Activated CD4-positive, alpha-beta T cell treated with anti-CD3 and anti-CD28 coated beads for 36 hours (primary cell): ENCODE measurements at regions not wholly inside any gene's neighbourhood (a gene's known extent, or its start where the extent isn't known, plus 50 kb on each side); places are given as distances from the start of the nearest gene placed in this dataset.
"Not testable (repeated sequence)": the region's sequence is repeated elsewhere in the genome, so short reads cannot be mapped to it uniquely, and the experiment has no call there.

Source experiments
- ATAC-seq: fragments of 200-7000 bp; cut with Tn5 transposase; one replicate; pipeline ENCODE4 v1.10.0; 2021; ENCODE audit warnings: mild to moderate bottlenecking, moderate library complexity
- CTCF ChIA-PET: fragments of 350-600 bp; sonication (Branson Sonifier 250); formaldehyde crosslinking; loops from one replicate; lab custom pipeline; 2021; ENCODE audit warnings: antibody characterized with exemption; lab: Charles Lee
- POLR2A ChIA-PET: fragments of 350-600 bp; sonication (Branson Sonifier 250); formaldehyde crosslinking; loops from one replicate; lab custom pipeline; 2021; ENCODE audit warnings: antibody characterized with exemption, inconsistent platforms; lab: Charles Lee
- DNase-seq: peaks from one replicate; pipeline ENCODE4 v3.0.0-alpha.2; 2020
- H3K27ac Mint-ChIP-seq: one replicate; pipeline ENCODE4 v1.8.0; 2021; ENCODE audit warnings: mixed read lengths
- H3K27me3 Mint-ChIP-seq: one replicate; pipeline ENCODE4 v1.8.0; 2021; ENCODE audit warnings: mixed read lengths
- H3K36me3 Mint-ChIP-seq: one replicate; pipeline ENCODE4 v1.8.0; 2021; ENCODE audit warnings: low read depth, mixed read lengths
- H3K4me1 Mint-ChIP-seq: one replicate; pipeline ENCODE4 v1.8.0; 2021; ENCODE audit warnings: mixed read lengths
- H3K4me3 Mint-ChIP-seq: one replicate; pipeline ENCODE4 v1.8.0; 2021; ENCODE audit warnings: mild to moderate bottlenecking, moderate library complexity, mixed read lengths
- H3K9me3 Mint-ChIP-seq: one replicate; pipeline ENCODE4 v1.8.0; 2021; ENCODE audit warnings: low read depth, mixed read lengths
- intact Hi-C, 2 experiments: fragments of 100-400 bp; cut with DNase I in 1 of 2; cut with micrococcal nuclease in 1 of 2; formaldehyde crosslinking; loops; one replicate each; pipeline versions ENCODE4 v1.14.2 to v1.15.1; 2022 to 2024; cut with DNase I, micrococcal nuclease

DNA sequence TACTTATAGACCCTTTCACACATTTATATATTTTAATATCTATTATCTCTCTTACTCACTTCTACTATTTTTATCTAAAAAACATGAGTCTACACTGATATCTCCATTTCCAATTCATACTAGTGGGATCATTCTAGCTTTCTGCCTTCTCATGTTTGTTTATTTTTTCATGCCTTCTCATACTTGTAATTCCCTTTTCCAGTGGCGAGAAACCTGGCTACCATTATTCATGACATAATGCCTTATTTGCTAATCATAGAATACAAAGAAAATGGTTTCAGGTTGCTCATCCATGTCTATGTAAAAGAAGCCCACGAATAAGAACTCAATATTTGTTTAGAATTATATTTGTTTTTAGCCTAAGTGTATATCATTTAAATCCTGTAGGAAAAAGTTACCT is 232.7 kb upstream of the ACTBL2 start:
- H3K27me3 Mint-ChIP-seq = peaks cover 13% of the 10 kb centered on the region
- H3K27ac Mint-ChIP-seq = no peak overlapping the region
- no peak overlapping the region for H3K4me3 Mint-ChIP-seq
- DNase-seq = no peak
- ChIA-PET CTCF (no interaction called here), POLR2A (no interaction called here)
- H3K36me3 Mint-ChIP-seq = no peaks in the 10 kb centered on the region
- H3K9me3 Mint-ChIP-seq = peaks cover 2% of the 10 kb centered on the region
- H3K4me1 Mint-ChIP-seq = no peaks in the 10 kb centered on the region
- ATAC-seq = no peak
- intact Hi-C loops = no loop called here

DNA sequence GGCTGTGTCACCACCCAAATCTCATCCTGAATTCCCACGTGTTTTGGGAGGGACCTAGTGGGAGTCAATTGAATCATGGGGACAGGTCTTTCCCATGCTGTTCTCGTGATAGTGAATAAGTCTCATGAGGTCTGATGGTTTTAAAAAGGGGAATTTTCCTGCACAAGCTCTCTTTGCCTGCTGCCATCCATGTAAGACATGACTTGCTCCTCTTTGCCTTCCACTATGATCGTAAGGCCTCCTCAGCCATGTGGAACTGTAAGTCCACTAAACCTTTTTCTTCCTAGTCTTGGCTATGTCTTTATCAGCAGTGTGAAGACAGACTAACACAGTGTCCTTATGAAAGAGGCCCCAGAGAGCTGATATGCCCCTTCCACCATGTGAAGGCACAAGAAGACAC is 230.9 kb upstream of the ACTBL2 start:
- CTCF ChIA-PET, H3K4me3 Mint-ChIP-seq, DNase-seq, H3K27ac Mint-ChIP-seq, POLR2A ChIA-PET, H3K27me3 Mint-ChIP-seq, H3K4me1 Mint-ChIP-seq, H3K36me3 Mint-ChIP-seq, intact Hi-C loops, ATAC-seq, H3K9me3 Mint-ChIP-seq: not testable (repeated sequence)

DNA sequence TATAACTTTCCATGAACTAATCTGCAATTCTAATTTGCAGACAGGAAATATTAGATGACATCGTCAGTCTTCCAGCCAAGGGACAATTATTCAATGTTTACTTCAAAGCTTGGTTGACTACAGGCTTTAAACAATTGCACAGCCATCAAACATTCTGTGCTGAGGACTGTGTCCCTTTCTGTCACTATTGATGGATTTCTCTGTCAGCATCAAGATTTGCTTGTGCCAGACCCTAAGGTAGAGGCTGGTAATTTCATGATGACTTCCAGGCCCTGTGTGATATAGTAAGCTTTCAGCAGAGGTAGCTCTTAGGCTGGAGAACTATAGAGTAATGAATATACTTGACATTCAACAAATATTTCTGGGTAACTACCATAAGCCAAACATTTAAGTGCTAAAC is 229.3 kb upstream of the ACTBL2 start:
- intact Hi-C loops = no loop called here
- POLR2A ChIA-PET = no interaction called here
- Mint-ChIP-seq H3K27ac (no peak overlapping the region), H3K4me1 (no peaks in the 10 kb centered on the region), H3K27me3 (peaks cover 3% of the 10 kb centered on the region), H3K36me3 (no peaks in the 10 kb centered on the region), H3K9me3 (peaks cover 2% of the 10 kb centered on the region), H3K4me3 (no peak overlapping the region)
- DNase-seq (no peak), ATAC-seq (no peak)
- CTCF ChIA-PET = no interaction called here

DNA sequence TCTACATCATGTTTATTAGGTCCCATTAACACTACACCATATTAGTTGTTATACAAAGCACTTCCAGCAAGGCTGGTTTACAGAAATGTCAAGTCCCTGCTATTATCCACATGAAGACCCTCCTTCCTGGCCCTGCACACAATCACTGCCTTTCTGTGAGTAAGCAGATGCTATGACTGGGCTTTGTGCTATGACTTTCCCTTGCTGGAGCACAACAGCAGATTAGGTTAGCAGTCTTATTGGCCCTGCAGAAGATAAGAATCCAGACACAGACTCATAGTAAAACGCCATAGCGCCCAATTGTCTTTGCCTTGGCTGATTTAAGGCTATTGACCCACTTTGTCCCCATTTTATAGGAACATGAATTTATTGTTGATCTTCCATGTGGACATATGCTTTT is 228.9 kb upstream of the ACTBL2 start:
- CTCF ChIA-PET = interaction anchor here (0.6 kb wide), 1 partner anchor 1656 kb away, joined by 3 read pairs; no protein-coding TSS in a partner anchor
- no peak overlapping the region for H3K27ac Mint-ChIP-seq

DNA sequence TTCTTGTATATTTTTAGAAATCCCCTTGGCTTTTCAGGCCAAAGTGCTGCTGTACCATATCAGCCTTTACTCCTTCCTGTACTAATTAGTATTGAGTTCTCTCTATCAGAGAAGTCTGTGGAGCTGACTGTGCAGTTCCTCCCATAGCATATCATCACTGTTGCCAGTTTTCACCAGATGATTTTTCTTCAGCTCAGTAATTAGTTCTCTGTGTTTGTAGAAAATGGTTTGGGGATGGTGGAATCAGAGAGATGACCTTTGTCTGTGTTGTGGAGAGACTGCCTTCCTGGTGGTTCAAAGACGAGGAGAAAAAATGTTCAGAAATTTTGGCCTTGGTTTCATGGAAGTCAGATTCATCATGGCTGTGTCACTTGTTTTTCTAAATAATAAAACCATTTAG is 227.5 kb upstream of the ACTBL2 start:
- intact Hi-C loops = no loop called here
- POLR2A ChIA-PET = no interaction called here
- H3K9me3 Mint-ChIP-seq = peaks cover 2% of the 10 kb centered on the region
- no peak overlapping the region for H3K27ac Mint-ChIP-seq
- no peak for ATAC-seq
- no peak for DNase-seq
- H3K4me1 Mint-ChIP-seq = no peaks in the 10 kb centered on the region
- peaks cover under 1% of the 10 kb centered on the region for H3K27me3 Mint-ChIP-seq
- no peaks in the 10 kb centered on the region for H3K36me3 Mint-ChIP-seq
- CTCF ChIA-PET = interaction anchor here (1.2 kb wide), 1 partner anchor 9 kb away, joined by 5 read pairs; no protein-coding TSS in a partner anchor
- H3K4me3 Mint-ChIP-seq = no peak overlapping the region

More for the DNA sequence above, 228.9 kb upstream of the ACTBL2 start:
- no peak for DNase-seq
- no peak for ATAC-seq
- H3K4me3 Mint-ChIP-seq = no peak overlapping the region
- H3K27me3 Mint-ChIP-seq = peaks cover 3% of the 10 kb centered on the region
- intact Hi-C loops = no loop called here
- H3K36me3 Mint-ChIP-seq = no peaks in the 10 kb centered on the region
- H3K9me3 Mint-ChIP-seq = peaks cover 2% of the 10 kb centered on the region
- POLR2A ChIA-PET = no interaction called here
- H3K4me1 Mint-ChIP-seq = no peaks in the 10 kb centered on the region

DNA sequence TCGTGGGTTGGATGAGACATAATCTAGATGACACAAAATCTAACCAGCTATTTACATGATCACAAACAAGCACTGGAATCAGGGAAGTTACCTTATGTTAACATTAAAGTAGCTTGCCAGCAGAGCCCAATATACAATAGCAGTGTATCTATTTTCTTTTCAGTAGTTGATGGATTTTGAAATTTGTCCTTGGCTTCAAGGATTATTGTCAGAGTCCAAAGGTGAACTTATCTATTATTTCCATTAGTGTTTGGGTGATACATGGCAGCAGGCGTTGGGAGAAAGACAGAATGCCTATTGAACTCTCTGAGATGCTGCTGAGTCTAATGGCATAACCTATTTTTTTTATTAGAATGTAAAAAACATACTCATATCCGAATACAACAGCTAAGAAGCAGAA is 223.2 kb upstream of the ACTBL2 start:
- Mint-ChIP-seq H3K4me3 (no peak overlapping the region), H3K9me3 (no peaks in the 10 kb centered on the region), H3K27ac (no peak overlapping the region), H3K36me3 (no peaks in the 10 kb centered on the region), H3K4me1 (no peaks in the 10 kb centered on the region), H3K27me3 (peaks cover 6% of the 10 kb centered on the region)
- DNase-seq (no peak), ATAC-seq (no peak)
- ChIA-PET POLR2A (no interaction called here), CTCF (no interaction called here)
- intact Hi-C loops = no loop called here

DNA sequence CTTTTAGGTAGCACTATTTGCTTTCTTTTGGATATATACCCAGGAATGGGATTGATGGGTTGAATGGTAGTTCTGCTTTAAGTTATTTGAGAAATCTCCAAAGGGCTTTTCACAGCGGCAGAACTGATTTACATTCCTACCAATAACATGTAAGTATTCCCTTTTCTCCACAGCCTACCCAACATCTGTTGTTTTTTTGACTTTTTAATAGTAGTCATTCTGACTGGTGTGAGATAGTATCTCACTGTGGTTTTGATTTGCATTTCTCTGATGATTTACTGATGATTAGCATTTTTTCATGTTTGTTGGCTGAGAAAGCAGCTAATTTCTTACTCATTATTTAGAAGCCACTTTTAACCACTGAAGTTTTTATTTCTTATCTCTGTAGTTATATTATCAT is 221.1 kb upstream of the ACTBL2 start:
- intact Hi-C loops = no loop called here
- Mint-ChIP-seq H3K9me3 (no peaks in the 10 kb centered on the region), H3K36me3 (no peaks in the 10 kb centered on the region)

DNA sequence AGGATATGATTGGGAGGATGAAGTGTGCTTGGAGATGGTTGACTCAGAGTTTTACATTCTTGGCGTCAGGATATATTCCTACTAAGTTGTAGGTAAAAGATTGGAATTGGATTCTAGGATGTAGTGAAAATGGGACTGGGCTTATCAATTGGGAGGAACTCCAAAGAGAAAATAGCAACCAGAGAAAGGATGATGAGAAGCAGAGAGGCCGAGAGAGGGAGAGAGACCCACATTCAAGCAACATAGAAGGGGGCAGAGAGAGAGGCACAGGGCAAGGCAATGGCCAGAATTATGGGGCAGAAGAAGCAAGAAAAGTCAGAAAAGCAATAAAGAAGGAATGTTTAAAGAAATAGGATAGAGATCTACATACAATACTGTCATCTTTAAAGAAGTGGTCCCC is 217.9 kb upstream of the ACTBL2 start:
- H3K9me3 Mint-ChIP-seq = no peaks in the 10 kb centered on the region
- no peaks in the 10 kb centered on the region for H3K4me1 Mint-ChIP-seq
- H3K27ac Mint-ChIP-seq = no peak overlapping the region
- H3K27me3 Mint-ChIP-seq = peaks cover 9% of the 10 kb centered on the region
- no peaks in the 10 kb centered on the region for H3K36me3 Mint-ChIP-seq
- CTCF ChIA-PET = no interaction called here
- intact Hi-C loops = no loop called here
- POLR2A ChIA-PET = no interaction called here
- H3K4me3 Mint-ChIP-seq = no peak overlapping the region
- DNase-seq = no peak
- no peak for ATAC-seq

More for the DNA sequence above, 221.1 kb upstream of the ACTBL2 start:
- no peak for ATAC-seq
- no peak overlapping the region for H3K27ac Mint-ChIP-seq
- no peak overlapping the region for H3K4me3 Mint-ChIP-seq
- ChIA-PET CTCF (no interaction called here), POLR2A (no interaction called here)
- H3K27me3 Mint-ChIP-seq = peaks cover 9% of the 10 kb centered on the region
- no peak for DNase-seq
- H3K4me1 Mint-ChIP-seq = no peaks in the 10 kb centered on the region

DNA sequence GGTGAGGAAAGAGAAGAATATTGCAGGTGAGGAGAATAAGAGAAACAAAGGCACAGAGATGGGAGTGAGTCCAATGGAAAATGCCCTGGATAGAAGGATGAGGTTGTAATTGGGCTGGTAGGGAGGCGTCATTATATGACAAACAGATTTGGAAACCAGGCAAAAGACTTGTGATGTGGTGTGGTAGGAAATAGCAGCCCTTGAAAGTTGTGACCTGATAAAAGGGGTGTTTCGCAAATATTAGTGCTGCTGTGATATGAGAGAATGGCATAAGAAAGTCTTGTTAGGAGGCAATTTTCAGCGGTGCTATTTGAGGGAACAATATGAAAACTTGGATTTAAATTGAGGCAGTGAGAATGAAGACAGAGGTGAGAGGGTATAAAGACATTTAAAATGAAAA is 217.5 kb upstream of the ACTBL2 start:
- POLR2A ChIA-PET = no interaction called here
- Mint-ChIP-seq H3K27me3 (peaks cover 7% of the 10 kb centered on the region), H3K4me1 (no peaks in the 10 kb centered on the region), H3K4me3 (no peak overlapping the region), H3K27ac (no peak overlapping the region), H3K36me3 (no peaks in the 10 kb centered on the region), H3K9me3 (no peaks in the 10 kb centered on the region)
- no peak for DNase-seq
- no peak for ATAC-seq
- CTCF ChIA-PET = no interaction called here
- intact Hi-C loops = no loop called here

DNA sequence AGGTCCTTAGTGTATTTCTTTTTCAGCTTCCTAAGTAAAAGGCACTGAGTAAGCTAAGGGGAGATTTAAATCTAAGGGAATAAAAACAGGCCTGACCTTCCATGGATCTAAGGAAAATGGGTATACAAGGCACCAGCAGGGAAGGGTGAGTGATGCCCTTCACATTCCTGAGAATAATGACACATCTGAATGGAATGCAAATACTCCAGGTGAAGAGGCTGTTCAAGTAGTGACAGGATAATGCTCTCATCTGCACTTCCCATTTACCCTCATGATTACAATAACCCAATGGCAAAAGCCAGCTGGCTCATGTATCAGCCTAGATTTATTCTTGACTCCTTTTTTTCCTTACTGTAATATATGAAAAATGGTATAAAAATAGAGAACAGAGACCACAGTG is 216.2 kb upstream of the ACTBL2 start:
- no peak overlapping the region for H3K27ac Mint-ChIP-seq
- ATAC-seq (no peak), DNase-seq (no peak)
- no peaks in the 10 kb centered on the region for H3K36me3 Mint-ChIP-seq
- H3K9me3 Mint-ChIP-seq = no peaks in the 10 kb centered on the region
- H3K4me1 Mint-ChIP-seq = no peaks in the 10 kb centered on the region
- ChIA-PET CTCF (interaction anchor here (0.7 to 1.1 kb wide), 2 partner anchors 24 to 401 kb away, joined by 3 to 4 read pairs; no protein-coding TSS in a partner anchor), POLR2A (no interaction called here)
- no peak overlapping the region for H3K4me3 Mint-ChIP-seq
- intact Hi-C loops = no loop called here
- peaks cover 7% of the 10 kb centered on the region for H3K27me3 Mint-ChIP-seq

DNA sequence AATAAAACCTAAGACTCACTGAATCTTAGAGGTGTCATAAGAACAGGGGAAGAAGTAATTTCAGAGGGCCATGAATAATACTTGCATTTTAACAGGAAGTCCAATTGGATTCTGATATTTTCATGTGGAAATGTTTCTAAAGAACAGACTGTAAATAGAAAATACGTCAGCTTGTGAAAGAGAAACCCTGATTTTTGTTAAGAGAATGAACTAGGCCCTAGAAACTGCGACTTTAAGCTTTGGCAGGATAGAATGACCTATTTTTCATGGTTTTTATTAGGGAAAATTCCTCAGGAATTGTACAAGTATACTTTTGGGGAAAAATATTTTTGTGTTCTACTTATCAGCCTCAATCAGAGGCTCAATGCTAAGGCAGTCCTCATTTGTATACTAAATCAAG is 215.5 kb upstream of the ACTBL2 start:
- peaks cover 3% of the 10 kb centered on the region for H3K27me3 Mint-ChIP-seq
- no peaks in the 10 kb centered on the region for H3K36me3 Mint-ChIP-seq
- ChIA-PET CTCF (interaction anchor here (0.7 to 1.1 kb wide), 2 partner anchors 24 to 400 kb away, joined by 3 to 4 read pairs; no protein-coding TSS in a partner anchor), POLR2A (no interaction called here)
- DNase-seq = no peak
- H3K27ac Mint-ChIP-seq = no peak overlapping the region
- no peak for ATAC-seq
- no peaks in the 10 kb centered on the region for H3K9me3 Mint-ChIP-seq
- peaks cover 1% of the 10 kb centered on the region for H3K4me1 Mint-ChIP-seq
- intact Hi-C loops = no loop called here
- no peak overlapping the region for H3K4me3 Mint-ChIP-seq

DNA sequence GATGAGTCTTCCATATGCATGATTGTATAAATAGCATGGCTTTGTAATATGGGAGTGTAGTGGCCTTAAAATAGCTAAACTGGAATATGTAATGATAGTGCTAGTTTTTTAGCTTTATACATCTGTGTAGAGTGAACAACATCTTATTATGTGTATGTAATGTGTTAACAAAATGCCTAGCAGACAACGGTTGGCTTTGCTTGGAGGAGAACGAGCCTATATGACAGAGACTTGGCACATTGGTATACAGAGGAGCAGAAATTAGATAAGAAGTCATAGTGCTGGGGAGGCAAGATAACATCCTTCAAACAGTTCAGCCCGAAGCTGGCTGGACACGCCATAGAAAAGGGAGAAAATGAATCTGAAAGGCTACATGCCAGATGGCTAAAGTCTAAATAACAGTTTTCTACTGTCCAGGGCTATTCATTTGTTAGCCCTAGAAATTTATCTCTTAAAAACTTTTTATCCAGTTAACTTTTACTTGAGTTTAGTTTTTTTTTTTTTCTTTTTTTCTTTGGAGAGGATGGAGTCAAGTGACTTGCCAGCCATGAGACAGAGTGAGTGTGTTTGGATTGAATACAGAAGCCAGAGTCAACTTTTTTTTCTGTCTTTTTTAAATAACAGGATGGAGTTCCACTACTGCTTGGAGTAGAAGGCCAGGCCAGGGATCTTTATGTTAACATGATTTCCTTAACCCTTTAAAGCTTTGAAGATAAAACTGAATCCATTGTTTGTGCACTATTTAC is 214.4 kb upstream of the ACTBL2 start:
- ChIA-PET POLR2A (no interaction called here), CTCF (no interaction called here)
- DNase-seq (no peak), ATAC-seq (no peak)
- no peak overlapping the region for H3K27ac Mint-ChIP-seq
- intact Hi-C loops = no loop called here
- no peaks in the 10 kb centered on the region for H3K36me3 Mint-ChIP-seq
- H3K4me3 Mint-ChIP-seq = no peak overlapping the region
- peaks cover 4% of the 10 kb centered on the region for H3K4me1 Mint-ChIP-seq
- H3K9me3 Mint-ChIP-seq = no peaks in the 10 kb centered on the region
- peaks cover 3% of the 10 kb centered on the region for H3K27me3 Mint-ChIP-seq
